IMR-90 (cell line): ENCODE measurements at regions not wholly inside any gene's neighbourhood (a gene's known extent, or its start where the extent isn't known, plus 50 kb on each side); places are given as distances from the start of the nearest gene placed in this dataset.

ENCODE experiments used
- ATAC-seq: fragments of 200-7000 bp; cut with Tn5 transposase; 2 replicates; pipeline ENCODE4 v1.9.1; 2020; ENCODE audit warnings: low read depth, mild to moderate bottlenecking, moderate library complexity
- BruUV-seq: library from RNA; stranded (reverse); fragments of 400-500 nt; replicated peaks from 2 replicates; lab custom pipeline; 2021; lab: Mats Ljungman, UMichigan
- CTCF ChIA-PET: fragments of 300-600 bp; formaldehyde crosslinking; extraction: SDS; loops from one replicate; lab custom pipeline; 2021; ENCODE audit warnings: antibody characterized with exemption; lab: Yijun Ruan, JAX
- POLR2A ChIA-PET: fragments of 300-600 bp; sonication (Branson Sonifier 250); formaldehyde crosslinking; loops from one replicate; lab custom pipeline; 2022; ENCODE audit warnings: antibody characterized with exemption; ENCODE audit not compliant: unreplicated experiment; lab: Charles Lee
- DNase-seq: peaks from one replicate; pipeline ENCODE4 v3.0.0; 2013
- H2AFZ ChIP-seq: replicated peaks from 2 replicates; pipeline ENCODE3; 2013; ENCODE audit warnings: low read length, mild to moderate bottlenecking; ENCODE audit not compliant: poor library complexity
- H2AK5ac ChIP-seq: 2 replicates; pipeline ENCODE4 v1.6.1; 2013; ENCODE audit warnings: low read depth, low read length, inconsistent platforms
- H2AK9ac ChIP-seq: replicated peaks from 2 replicates; pipeline ENCODE3; 2013; ENCODE audit warnings: mild to moderate bottlenecking, low read depth, low read length, moderate library complexity; ENCODE audit not compliant: poor library complexity
- H2BK120ac ChIP-seq: 2 replicates; pipeline ENCODE4 v1.6.1; 2013; ENCODE audit warnings: low read depth, low read length, inconsistent platforms
- H2BK15ac ChIP-seq: 3 replicates; pipeline ENCODE4 v1.6.1; 2013; ENCODE audit warnings: low read depth, low read length, inconsistent platforms
- H2BK20ac ChIP-seq: 2 replicates; pipeline ENCODE4 v1.6.1; 2013; ENCODE audit warnings: low read depth, mild to moderate bottlenecking, inconsistent platforms, low read length, moderate library complexity
- H2BK5ac ChIP-seq: 2 replicates; pipeline ENCODE4 v1.6.1; 2013; ENCODE audit warnings: mild to moderate bottlenecking, low read depth, low read length, inconsistent platforms; ENCODE audit not compliant: poor library complexity, severe bottlenecking
- H3K14ac ChIP-seq: replicated peaks from 2 replicates; pipeline ENCODE4 v1.6.1; 2013; ENCODE audit warnings: low read depth, low read length, inconsistent platforms
- H3K18ac ChIP-seq: 2 replicates; pipeline ENCODE4 v1.6.1; 2013; ENCODE audit warnings: low read depth, low read length, control low read depth
- H3K23ac ChIP-seq: 2 replicates; pipeline ENCODE4 v1.6.1; 2013; ENCODE audit warnings: low read depth, low read length, inconsistent platforms
- H3K27ac ChIP-seq: 2 replicates; pipeline ENCODE4 v1.5.1; 2013; ENCODE audit warnings: mild to moderate bottlenecking, control low read depth, low read length; ENCODE audit not compliant: insufficient read depth
- H3K27me3 ChIP-seq: 2 replicates; pipeline ENCODE4 v1.6.1; 2013; ENCODE audit warnings: low read length; ENCODE audit not compliant: control insufficient read depth, insufficient read depth
- H3K36me3 ChIP-seq: 2 replicates; pipeline ENCODE4 v1.6.1; 2013; ENCODE audit warnings: low read length, mixed read lengths; ENCODE audit not compliant: control insufficient read depth, insufficient read depth
- H3K4ac ChIP-seq: 2 replicates; pipeline ENCODE4 v1.6.1; 2013; ENCODE audit warnings: low read depth, low read length, inconsistent platforms
- H3K4me1 ChIP-seq: 2 replicates; pipeline ENCODE4 v1.6.1; 2013; ENCODE audit warnings: low read length, mixed read lengths; ENCODE audit not compliant: control insufficient read depth, insufficient read depth
- H3K4me2 ChIP-seq: 2 replicates; pipeline ENCODE4 v1.6.1; 2013; ENCODE audit warnings: low read depth, mild to moderate bottlenecking, control low read depth, low read length, moderate library complexity
- H3K4me3 ChIP-seq: 2 replicates; pipeline ENCODE4 v1.5.1; 2013; ENCODE audit warnings: low read depth, mild to moderate bottlenecking, control low read depth, low read length, moderate library complexity; ENCODE audit not compliant: insufficient read depth
- H3K56ac ChIP-seq: 2 replicates; pipeline ENCODE4 v1.6.1; 2013; ENCODE audit warnings: low read length, inconsistent platforms; ENCODE audit not compliant: insufficient read depth; ENCODE audit errors: extremely low read depth
- H3K79me1 ChIP-seq, 2 experiments: 2 replicates each; pipeline ENCODE4 v1.6.1; 2013; ENCODE audit warnings: low read length in 2 of 2, inconsistent platforms in 1 of 2, low read depth in 1 of 2
- H3K9ac ChIP-seq: 2 replicates; pipeline ENCODE4 v1.6.1; 2013; ENCODE audit warnings: low read depth, low read length, control low read depth
- H3K9me1 ChIP-seq: 2 replicates; pipeline ENCODE4 v1.6.1; 2013; ENCODE audit warnings: low read length, inconsistent platforms; ENCODE audit not compliant: insufficient read depth
- H3K9me3 ChIP-seq: 2 replicates; pipeline ENCODE4 v1.6.1; 2013; ENCODE audit warnings: low read length; ENCODE audit not compliant: control insufficient read depth, insufficient read depth
- H4K20me1 ChIP-seq: 2 replicates; pipeline ENCODE4 v1.6.1; 2013; ENCODE audit warnings: low read length, inconsistent platforms; ENCODE audit not compliant: insufficient read depth
- H4K5ac ChIP-seq: 2 replicates; pipeline ENCODE4 v1.6.1; 2013; ENCODE audit warnings: mild to moderate bottlenecking, low read depth, low read length, control low read depth
- H4K8ac ChIP-seq, 2 experiments: 2 replicates each; pipeline ENCODE4 v1.6.1; 2013; ENCODE audit warnings: low read depth in 2 of 2, low read length in 2 of 2, control low read depth in 1 of 2, inconsistent platforms in 1 of 2
- H4K91ac ChIP-seq: 2 replicates; pipeline ENCODE4 v1.6.1; 2013; ENCODE audit warnings: low read depth, low read length, inconsistent platforms; ENCODE audit not compliant: insufficient read depth
- MXI1 ChIP-seq: IDR thresholded peaks from 2 replicates; pipeline ENCODE4 v1.6.1; 2012; ENCODE audit warnings: low read depth, mild to moderate bottlenecking, low read length, moderate library complexity, borderline replicate concordance
- RAD21 ChIP-seq: IDR thresholded peaks from 2 replicates; pipeline ENCODE4 v1.6.1; 2012; ENCODE audit warnings: low read length, improper control_type of control experiment
- WGBS, 2 experiments: methylation state at CpG; one replicate each; pipeline versions ENCODE4 v1.1.5 to v1.1.7; 2013; ENCODE audit warnings: missing lambda C conversion rate in 2 of 2; ENCODE audit not compliant: insufficient read length in 1 of 2; ENCODE audit errors: extremely low coverage in 2 of 2; 5-methylcytosine and 5-hydroxymethylcytosine counted together
- dilution Hi-C: fragments of 300-500 bp; cut with HindIII; formaldehyde crosslinking; loops from one replicate; pipeline ENCODE4 v1.14.3; 2018; ENCODE audit warnings: low sequenced_read_pairs; ENCODE audit not compliant: unreplicated experiment
- in situ Hi-C: fragments of 300-500 bp; cut with MboI; formaldehyde crosslinking; loops from 3 replicates; pipeline ENCODE4 v1.14.3; 2019; ENCODE audit warnings: low sequenced_read_pairs, inconsistent platforms, mixed read lengths
- intact Hi-C: fragments of 100-400 bp; cut with micrococcal nuclease; formaldehyde crosslinking; loops from 2 replicates; pipeline ENCODE4 v1.10.0; 2022

DNA sequence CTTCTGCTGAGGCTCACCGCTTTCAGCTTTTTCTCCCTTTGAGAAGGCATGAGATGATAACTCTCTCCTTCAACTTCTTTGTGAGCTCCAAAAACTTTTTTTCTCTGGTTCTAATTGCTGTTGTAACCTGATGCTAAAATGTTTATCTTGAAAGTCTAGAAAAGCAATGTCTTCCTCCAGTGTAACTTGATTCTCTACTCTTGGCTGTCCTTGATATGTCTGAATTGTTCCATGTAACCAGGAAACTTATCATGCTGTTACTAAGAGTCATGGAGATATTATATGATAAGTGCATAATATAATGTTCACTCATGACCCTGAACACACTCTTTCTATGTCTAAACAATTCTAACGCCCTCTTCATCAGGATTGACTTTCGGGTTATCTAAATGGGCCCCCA, 128.0 kb upstream of the ABCA1 start:
- Histone ChIP-seq H3K18ac (peak overlapping the region; percentile 66; the same call in 1 of the 2 replicates), H4K8ac (no peak overlapping the region), H3K36me3 (no peaks in the 10 kb centered on the region), H4K5ac (no peak overlapping the region; the same call in 1 of the 2 replicates), H3K4me3 (no peak overlapping the region), H4K91ac (no peak overlapping the region), H3K79me1 (no peaks in the 10 kb centered on the region; a peak in 1 of 4 replicates), H3K14ac (no peak overlapping the region; the same call in 1 of the 2 replicates), H2BK15ac (no peak overlapping the region), H3K9ac (no peak overlapping the region), H3K4me1 (peaks cover 15% of the 10 kb centered on the region), H3K27me3 (no peaks in the 10 kb centered on the region), H3K4me2 (peak overlapping the region; percentile 17; the same call in 1 of the 2 replicates), H2AK9ac (no peak overlapping the region), H2BK5ac (peak overlapping the region; percentile 72), H4K20me1 (no peaks in the 10 kb centered on the region), H3K4ac (peak overlapping the region; percentile 1; the same call in 1 of the 2 replicates), H2AFZ (no peak overlapping the region), H3K23ac (no peak overlapping the region), H2AK5ac (no peak overlapping the region), H2BK20ac (0 out of 2 replicates have a peak overlapping the region, but pooled peaks have one; percentile 60), H3K9me3 (no peaks in the 10 kb centered on the region), H2BK120ac (peak overlapping the region; percentile 28; the same call in 1 of the 2 replicates), H3K9me1 (peaks cover 3% of the 10 kb centered on the region), H3K56ac (no peak overlapping the region), H3K27ac (peak overlapping the region; percentile 58; the same call in 1 of the 2 replicates)
- ATAC-seq (peak; percentile 62), DNase-seq (peak; percentile 84)
- ChIA-PET CTCF (no interaction called here), POLR2A (interaction anchor here (2.1 kb wide), 1 partner anchor 8 kb away, joined by 5 read pairs; no protein-coding TSS in a partner anchor)
- peak; percentile 6; the same call in 1 of the 2 replicates for TF ChIP-seq RAD21
- no peak for TF ChIP-seq MXI1
- in situ Hi-C loops = no loop called here
- dilution Hi-C loops = no loop called here
- WGBS, 2 experiments = no CpG with 5 or more reads among the region's 3 CpGs
- intact Hi-C loops = loop anchor here (10.0 kb wide), 1 partner anchor 189 kb away; the partner anchor contains the start of gene SLC44A1
- BruUV-seq = no TSS peak
